ENCODE measurements at regions not wholly inside any gene's neighbourhood (a gene's known extent, or its start where the extent isn't known, plus 50 kb on each side); places are given as distances from the start of the nearest gene placed in this dataset.

DNA sequence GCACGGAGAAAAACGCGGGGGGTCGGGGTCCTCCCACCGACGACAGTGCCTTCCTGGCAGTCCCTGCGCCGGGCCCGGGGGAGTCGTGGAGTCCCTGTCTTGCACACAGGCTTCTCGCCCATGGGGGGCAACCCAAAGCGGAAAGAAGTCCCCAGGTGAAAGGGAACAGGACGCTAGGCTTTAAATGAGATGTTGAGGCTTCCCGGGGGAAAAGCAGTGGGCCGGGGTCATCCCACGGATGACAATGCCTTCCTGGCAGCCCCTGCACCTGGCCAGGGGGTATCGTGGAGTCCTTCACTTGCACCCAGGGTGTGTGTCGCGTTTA is 162.9 kb upstream of the ALG10B start (continued):
- TF ChIP-seq, protein P1, sequence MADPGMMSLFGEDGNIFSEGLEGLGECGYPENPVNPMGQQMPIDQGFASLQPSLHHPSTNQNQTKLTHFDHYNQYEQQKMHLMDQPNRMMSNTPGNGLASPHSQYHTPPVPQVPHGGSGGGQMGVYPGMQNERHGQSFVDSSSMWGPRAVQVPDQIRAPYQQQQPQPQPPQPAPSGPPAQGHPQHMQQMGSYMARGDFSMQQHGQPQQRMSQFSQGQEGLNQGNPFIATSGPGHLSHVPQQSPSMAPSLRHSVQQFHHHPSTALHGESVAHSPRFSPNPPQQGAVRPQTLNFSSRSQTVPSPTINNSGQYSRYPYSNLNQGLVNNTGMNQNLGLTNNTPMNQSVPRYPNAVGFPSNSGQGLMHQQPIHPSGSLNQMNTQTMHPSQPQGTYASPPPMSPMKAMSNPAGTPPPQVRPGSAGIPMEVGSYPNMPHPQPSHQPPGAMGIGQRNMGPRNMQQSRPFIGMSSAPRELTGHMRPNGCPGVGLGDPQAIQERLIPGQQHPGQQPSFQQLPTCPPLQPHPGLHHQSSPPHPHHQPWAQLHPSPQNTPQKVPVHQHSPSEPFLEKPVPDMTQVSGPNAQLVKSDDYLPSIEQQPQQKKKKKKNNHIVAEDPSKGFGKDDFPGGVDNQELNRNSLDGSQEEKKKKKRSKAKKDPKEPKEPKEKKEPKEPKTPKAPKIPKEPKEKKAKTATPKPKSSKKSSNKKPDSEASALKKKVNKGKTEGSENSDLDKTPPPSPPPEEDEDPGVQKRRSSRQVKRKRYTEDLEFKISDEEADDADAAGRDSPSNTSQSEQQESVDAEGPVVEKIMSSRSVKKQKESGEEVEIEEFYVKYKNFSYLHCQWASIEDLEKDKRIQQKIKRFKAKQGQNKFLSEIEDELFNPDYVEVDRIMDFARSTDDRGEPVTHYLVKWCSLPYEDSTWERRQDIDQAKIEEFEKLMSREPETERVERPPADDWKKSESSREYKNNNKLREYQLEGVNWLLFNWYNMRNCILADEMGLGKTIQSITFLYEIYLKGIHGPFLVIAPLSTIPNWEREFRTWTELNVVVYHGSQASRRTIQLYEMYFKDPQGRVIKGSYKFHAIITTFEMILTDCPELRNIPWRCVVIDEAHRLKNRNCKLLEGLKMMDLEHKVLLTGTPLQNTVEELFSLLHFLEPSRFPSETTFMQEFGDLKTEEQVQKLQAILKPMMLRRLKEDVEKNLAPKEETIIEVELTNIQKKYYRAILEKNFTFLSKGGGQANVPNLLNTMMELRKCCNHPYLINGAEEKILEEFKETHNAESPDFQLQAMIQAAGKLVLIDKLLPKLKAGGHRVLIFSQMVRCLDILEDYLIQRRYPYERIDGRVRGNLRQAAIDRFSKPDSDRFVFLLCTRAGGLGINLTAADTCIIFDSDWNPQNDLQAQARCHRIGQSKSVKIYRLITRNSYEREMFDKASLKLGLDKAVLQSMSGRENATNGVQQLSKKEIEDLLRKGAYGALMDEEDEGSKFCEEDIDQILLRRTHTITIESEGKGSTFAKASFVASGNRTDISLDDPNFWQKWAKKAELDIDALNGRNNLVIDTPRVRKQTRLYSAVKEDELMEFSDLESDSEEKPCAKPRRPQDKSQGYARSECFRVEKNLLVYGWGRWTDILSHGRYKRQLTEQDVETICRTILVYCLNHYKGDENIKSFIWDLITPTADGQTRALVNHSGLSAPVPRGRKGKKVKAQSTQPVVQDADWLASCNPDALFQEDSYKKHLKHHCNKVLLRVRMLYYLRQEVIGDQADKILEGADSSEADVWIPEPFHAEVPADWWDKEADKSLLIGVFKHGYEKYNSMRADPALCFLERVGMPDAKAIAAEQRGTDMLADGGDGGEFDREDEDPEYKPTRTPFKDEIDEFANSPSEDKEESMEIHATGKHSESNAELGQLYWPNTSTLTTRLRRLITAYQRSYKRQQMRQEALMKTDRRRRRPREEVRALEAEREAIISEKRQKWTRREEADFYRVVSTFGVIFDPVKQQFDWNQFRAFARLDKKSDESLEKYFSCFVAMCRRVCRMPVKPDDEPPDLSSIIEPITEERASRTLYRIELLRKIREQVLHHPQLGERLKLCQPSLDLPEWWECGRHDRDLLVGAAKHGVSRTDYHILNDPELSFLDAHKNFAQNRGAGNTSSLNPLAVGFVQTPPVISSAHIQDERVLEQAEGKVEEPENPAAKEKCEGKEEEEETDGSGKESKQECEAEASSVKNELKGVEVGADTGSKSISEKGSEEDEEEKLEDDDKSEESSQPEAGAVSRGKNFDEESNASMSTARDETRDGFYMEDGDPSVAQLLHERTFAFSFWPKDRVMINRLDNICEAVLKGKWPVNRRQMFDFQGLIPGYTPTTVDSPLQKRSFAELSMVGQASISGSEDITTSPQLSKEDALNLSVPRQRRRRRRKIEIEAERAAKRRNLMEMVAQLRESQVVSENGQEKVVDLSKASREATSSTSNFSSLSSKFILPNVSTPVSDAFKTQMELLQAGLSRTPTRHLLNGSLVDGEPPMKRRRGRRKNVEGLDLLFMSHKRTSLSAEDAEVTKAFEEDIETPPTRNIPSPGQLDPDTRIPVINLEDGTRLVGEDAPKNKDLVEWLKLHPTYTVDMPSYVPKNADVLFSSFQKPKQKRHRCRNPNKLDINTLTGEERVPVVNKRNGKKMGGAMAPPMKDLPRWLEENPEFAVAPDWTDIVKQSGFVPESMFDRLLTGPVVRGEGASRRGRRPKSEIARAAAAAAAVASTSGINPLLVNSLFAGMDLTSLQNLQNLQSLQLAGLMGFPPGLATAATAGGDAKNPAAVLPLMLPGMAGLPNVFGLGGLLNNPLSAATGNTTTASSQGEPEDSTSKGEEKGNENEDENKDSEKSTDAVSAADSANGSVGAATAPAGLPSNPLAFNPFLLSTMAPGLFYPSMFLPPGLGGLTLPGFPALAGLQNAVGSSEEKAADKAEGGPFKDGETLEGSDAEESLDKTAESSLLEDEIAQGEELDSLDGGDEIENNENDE (IDR thresholded peaks at IDR 0.05; ENCODE audit: insufficient replicate concordance, low read length) = no peak
- TF ChIP-seq EP300 (IDR thresholded peaks at IDR 0.05; ENCODE audit: borderline replicate concordance in 1 of 2, low read depth in 2 of 2, low read length in 2 of 2) = no peak
- TF ChIP-seq TAF1 (IDR thresholded peaks at IDR 0.05; ENCODE audit: low read depth, low read length) = no peak
- TF ChIP-seq, protein P2, sequence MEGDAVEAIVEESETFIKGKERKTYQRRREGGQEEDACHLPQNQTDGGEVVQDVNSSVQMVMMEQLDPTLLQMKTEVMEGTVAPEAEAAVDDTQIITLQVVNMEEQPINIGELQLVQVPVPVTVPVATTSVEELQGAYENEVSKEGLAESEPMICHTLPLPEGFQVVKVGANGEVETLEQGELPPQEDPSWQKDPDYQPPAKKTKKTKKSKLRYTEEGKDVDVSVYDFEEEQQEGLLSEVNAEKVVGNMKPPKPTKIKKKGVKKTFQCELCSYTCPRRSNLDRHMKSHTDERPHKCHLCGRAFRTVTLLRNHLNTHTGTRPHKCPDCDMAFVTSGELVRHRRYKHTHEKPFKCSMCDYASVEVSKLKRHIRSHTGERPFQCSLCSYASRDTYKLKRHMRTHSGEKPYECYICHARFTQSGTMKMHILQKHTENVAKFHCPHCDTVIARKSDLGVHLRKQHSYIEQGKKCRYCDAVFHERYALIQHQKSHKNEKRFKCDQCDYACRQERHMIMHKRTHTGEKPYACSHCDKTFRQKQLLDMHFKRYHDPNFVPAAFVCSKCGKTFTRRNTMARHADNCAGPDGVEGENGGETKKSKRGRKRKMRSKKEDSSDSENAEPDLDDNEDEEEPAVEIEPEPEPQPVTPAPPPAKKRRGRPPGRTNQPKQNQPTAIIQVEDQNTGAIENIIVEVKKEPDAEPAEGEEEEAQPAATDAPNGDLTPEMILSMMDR (IDR thresholded peaks at IDR 0.05; ENCODE audit: control extremely low read depth in 1 of 3, insufficient read depth in 1 of 3, low read depth in 1 of 3, low read length in 3 of 3) = no peak
- TF ChIP-seq EGR1 (IDR thresholded peaks at IDR 0.05; ENCODE audit: borderline replicate concordance, low read depth, low read length) = no peak
- TF ChIP-seq, protein P3, sequence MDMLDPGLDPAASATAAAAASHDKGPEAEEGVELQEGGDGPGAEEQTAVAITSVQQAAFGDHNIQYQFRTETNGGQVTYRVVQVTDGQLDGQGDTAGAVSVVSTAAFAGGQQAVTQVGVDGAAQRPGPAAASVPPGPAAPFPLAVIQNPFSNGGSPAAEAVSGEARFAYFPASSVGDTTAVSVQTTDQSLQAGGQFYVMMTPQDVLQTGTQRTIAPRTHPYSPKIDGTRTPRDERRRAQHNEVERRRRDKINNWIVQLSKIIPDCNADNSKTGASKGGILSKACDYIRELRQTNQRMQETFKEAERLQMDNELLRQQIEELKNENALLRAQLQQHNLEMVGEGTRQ (IDR thresholded peaks at IDR 0.05; ENCODE audit: low read length) = no peak
- TF ChIP-seq KDM4A (IDR thresholded peaks at IDR 0.05; ENCODE audit: low read depth, low read length, severe bottlenecking) = no peak
- no peak for TF ChIP-seq BRCA1 (IDR thresholded peaks at IDR 0.05; ENCODE audit: low read depth, low read length)
- TF ChIP-seq TBP (IDR thresholded peaks at IDR 0.05; ENCODE audit: low read depth, low read length) = no peak
